Peyer's patch (tissue), 4 donors: ENCODE measurements at regions not wholly inside any gene's neighbourhood (a gene's known extent, or its start where the extent isn't known, plus 50 kb on each side); places are given as distances from the start of the nearest gene placed in this dataset.

Source experiments
- POLR2A ChIP-seq, 2 donors: fragments of 450-650 bp; IDR thresholded peaks; one replicate each; pipeline ENCODE4 v1.5.1; 2017; ENCODE audit warnings: antibody characterized with exemption in 2 of 2, mild to moderate bottlenecking in 2 of 2, moderate library complexity in 2 of 2
- TF ChIP-seq, protein P1 (sequence below), 6 experiments: fragments of 450-650 bp in 4 of 6; fragments of 200-600 bp in 2 of 6; sonication (generic) in 1 of 6; IDR thresholded peaks; one replicate each; pipeline ENCODE4 v1.5.1; 2017 to 2019; ENCODE audit warnings: antibody characterized with exemption in 6 of 6, mild to moderate bottlenecking in 3 of 6, moderate library complexity in 1 of 6

DNA sequence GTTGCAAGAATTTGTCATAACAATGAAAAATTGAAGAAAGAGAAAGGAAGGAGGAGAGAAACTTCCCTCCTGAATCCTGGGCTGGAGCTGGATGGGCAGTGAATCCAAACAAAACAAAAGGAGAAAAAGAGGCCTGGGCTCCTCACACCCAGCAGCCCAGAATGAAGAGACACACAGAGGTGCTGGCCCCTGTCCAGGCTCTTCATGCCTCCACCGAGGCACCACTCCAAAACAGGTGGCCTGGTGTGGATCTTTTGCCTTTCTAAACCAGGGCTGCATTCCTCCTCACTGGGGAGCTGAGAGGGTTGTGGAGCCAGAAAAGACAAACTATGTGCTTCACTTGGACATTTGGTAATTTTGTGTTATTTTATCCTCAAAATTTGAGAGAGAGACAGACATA lies 76.0 kb downstream of the FAM124B start:
- TF ChIP-seq, protein P1, sequence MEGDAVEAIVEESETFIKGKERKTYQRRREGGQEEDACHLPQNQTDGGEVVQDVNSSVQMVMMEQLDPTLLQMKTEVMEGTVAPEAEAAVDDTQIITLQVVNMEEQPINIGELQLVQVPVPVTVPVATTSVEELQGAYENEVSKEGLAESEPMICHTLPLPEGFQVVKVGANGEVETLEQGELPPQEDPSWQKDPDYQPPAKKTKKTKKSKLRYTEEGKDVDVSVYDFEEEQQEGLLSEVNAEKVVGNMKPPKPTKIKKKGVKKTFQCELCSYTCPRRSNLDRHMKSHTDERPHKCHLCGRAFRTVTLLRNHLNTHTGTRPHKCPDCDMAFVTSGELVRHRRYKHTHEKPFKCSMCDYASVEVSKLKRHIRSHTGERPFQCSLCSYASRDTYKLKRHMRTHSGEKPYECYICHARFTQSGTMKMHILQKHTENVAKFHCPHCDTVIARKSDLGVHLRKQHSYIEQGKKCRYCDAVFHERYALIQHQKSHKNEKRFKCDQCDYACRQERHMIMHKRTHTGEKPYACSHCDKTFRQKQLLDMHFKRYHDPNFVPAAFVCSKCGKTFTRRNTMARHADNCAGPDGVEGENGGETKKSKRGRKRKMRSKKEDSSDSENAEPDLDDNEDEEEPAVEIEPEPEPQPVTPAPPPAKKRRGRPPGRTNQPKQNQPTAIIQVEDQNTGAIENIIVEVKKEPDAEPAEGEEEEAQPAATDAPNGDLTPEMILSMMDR (IDR thresholded peaks at IDR 0.05), result no peak
- TF ChIP-seq POLR2A (IDR thresholded peaks at IDR 0.05), result no peak
